K562 (cell line): ENCODE measurements at regions not wholly inside any gene's neighbourhood (a gene's known extent, or its start where the extent isn't known, plus 50 kb on each side); places are given as distances from the start of the nearest gene placed in this dataset.

Source experiments
- CHD7 ChIP-seq: fragments of 200-600 bp; sonication (generic); IDR thresholded peaks from one replicate; pipeline ENCODE4 v1.6.1; 2012; ENCODE audit warnings: mild to moderate bottlenecking, low read depth, low read length, inconsistent platforms
- HMG20B ChIP-seq: fragments of 250-450 bp; sonication (Bioruptor Pico); IDR thresholded peaks from 2 replicates; pipeline ENCODE4 v1.5.0; 2021; ENCODE audit warnings: mild to moderate bottlenecking
- MECOM ChIP-seq: fragments of 250-450 bp; sonication (Bioruptor Pico); IDR thresholded peaks from 2 replicates; pipeline ENCODE4 v1.8.0; 2022; ENCODE audit warnings: inconsistent platforms
- MXI1 ChIP-seq: IDR thresholded peaks from 2 replicates; pipeline ENCODE4 v1.6.1; 2011; ENCODE audit warnings: low read depth, mild to moderate bottlenecking, improper control_type of control experiment, low read length
- ZNF3 ChIP-seq: fragments of 250-450 bp; sonication (Bioruptor Pico); IDR thresholded peaks from 2 replicates; pipeline ENCODE4 v1.5.0; 2021; ENCODE audit warnings: mild to moderate bottlenecking, moderate library complexity
- ZNF764 ChIP-seq: fragments of 250-450 bp; sonication (Bioruptor Pico); IDR thresholded peaks from 2 replicates; pipeline ENCODE4 v1.4.0; 2020; ENCODE audit warnings: low read depth, mild to moderate bottlenecking, moderate library complexity
- TF ChIP-seq, protein P1 (sequence below), 3 experiments: IDR thresholded peaks in 2 of 3; conservative IDR thresholded peaks in 1 of 3; 2 replicates each; pipeline ENCODE4 v1.5.1; 2011 to 2012; ENCODE audit warnings: low read length in 3 of 3, mild to moderate bottlenecking in 3 of 3, control low read depth in 2 of 3, improper control_type of control experiment in 1 of 3, inconsistent platforms in 1 of 3, low read depth in 1 of 3, mixed read lengths in 1 of 3, moderate library complexity in 1 of 3; ENCODE audit not compliant: insufficient read depth in 2 of 3

DNA sequence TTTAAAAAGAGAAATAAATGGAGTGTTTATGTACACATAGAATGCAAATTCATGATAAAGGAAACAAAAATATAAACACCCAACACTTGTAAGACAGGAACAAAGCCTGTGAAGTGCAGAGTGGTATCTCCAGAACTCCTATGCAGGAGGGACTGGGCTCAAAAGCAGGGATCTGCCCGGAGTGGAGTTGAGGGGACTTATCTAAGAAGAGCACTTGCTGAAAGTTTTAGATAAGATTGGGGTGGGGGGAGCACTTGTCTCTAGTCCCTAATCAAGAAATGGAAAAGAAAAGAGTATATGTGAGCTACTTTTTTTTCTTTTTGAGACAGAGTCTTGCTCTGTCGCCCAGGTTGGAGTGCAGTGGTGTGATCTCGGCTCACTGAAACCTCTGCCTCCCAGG is 840.4 kb downstream of the MAT2B start:
- TF ChIP-seq HMG20B (CRISPR knock-in tag) (no peak), MXI1 (no peak), ZNF764 (CRISPR knock-in tag) (no peak), ZNF3 (CRISPR knock-in tag) (no peak), MECOM (no peak), CHD7 (no peak)
- TF ChIP-seq, protein P1, sequence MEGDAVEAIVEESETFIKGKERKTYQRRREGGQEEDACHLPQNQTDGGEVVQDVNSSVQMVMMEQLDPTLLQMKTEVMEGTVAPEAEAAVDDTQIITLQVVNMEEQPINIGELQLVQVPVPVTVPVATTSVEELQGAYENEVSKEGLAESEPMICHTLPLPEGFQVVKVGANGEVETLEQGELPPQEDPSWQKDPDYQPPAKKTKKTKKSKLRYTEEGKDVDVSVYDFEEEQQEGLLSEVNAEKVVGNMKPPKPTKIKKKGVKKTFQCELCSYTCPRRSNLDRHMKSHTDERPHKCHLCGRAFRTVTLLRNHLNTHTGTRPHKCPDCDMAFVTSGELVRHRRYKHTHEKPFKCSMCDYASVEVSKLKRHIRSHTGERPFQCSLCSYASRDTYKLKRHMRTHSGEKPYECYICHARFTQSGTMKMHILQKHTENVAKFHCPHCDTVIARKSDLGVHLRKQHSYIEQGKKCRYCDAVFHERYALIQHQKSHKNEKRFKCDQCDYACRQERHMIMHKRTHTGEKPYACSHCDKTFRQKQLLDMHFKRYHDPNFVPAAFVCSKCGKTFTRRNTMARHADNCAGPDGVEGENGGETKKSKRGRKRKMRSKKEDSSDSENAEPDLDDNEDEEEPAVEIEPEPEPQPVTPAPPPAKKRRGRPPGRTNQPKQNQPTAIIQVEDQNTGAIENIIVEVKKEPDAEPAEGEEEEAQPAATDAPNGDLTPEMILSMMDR (IDR thresholded peaks at IDR 0.05 in 2 of 3, conservative IDR thresholded peaks at IDR 0.05 in 1 of 3; ENCODE audit: insufficient read depth in 2 of 3, low read depth in 1 of 3, low read length in 3 of 3), result no peak
